HepG2 (cell line): ENCODE measurements at regions not wholly inside any gene's neighbourhood (a gene's known extent, or its start where the extent isn't known, plus 50 kb on each side); places are given as distances from the start of the nearest gene placed in this dataset.

Experiments
- ATAC-seq: fragments of 200-7000 bp; cut with Tn5 transposase; 3 replicates; pipeline ENCODE4 v1.9.1; 2020; ENCODE audit warnings: mild to moderate bottlenecking, moderate library complexity
- BruUV-seq: library from RNA; stranded (reverse); fragments of 400-500 nt; replicated peaks from 2 replicates; lab custom pipeline; 2021; lab: Mats Ljungman, UMichigan
- CTCF ChIA-PET: fragments of 300-600 bp; formaldehyde crosslinking; extraction: SDS; loops from one replicate; lab custom pipeline; 2021; ENCODE audit warnings: low total read pairs, inconsistent platforms, low intra/inter-chr PET ratio; lab: Yijun Ruan, JAX
- POLR2A ChIA-PET: fragments of 350-600 bp; sonication (Branson Sonifier 250); formaldehyde crosslinking; loops from one replicate; lab custom pipeline; 2020; ENCODE audit warnings: antibody characterized with exemption, inconsistent platforms; lab: Yijun Ruan, JAX
- DNase-seq: peaks from one replicate; pipeline ENCODE4 v3.0.0-alpha.2; 2015; ENCODE audit warnings: low spot score
- FAIRE-seq: peaks from 3 replicates; lab custom pipeline; 2011; peaks lifted over from hg19 to GRCh38; lab: Jason Lieb, UNC
- H2AFZ ChIP-seq: one replicate; pipeline ENCODE4 v1.6.1; 2011; ENCODE audit warnings: low read length, inconsistent platforms
- H3K27ac ChIP-seq: fragments of 300-600 bp; 3 replicates; pipeline ENCODE4 v1.8.0; 2011; ENCODE audit warnings: mixed run types, mild to moderate bottlenecking, mixed read lengths, low read length, inconsistent platforms; ENCODE audit not compliant: insufficient read depth; ENCODE audit errors: extremely low read length
- H3K27me3 ChIP-seq, 2 experiments: fragments of 200-600 bp in 1 of 2; 2 replicates in 1 of 2; 3 replicates in 1 of 2; pipeline versions ENCODE4 v1.6.0 to v1.8.0; 2011; ENCODE audit warnings: low read length in 2 of 2, mild to moderate bottlenecking in 2 of 2, moderate library complexity in 2 of 2, inconsistent platforms in 1 of 2; ENCODE audit not compliant: insufficient read depth in 2 of 2, control insufficient read depth in 1 of 2
- H3K36me3 ChIP-seq, 2 experiments: fragments of 200-600 bp in 1 of 2; replicated peaks in 1 of 2; 2 replicates in 1 of 2; 3 replicates in 1 of 2; pipeline versions ENCODE4 v1.5.1 to v1.8.0; 2011; ENCODE audit warnings: low read length in 2 of 2, inconsistent platforms in 1 of 2; ENCODE audit not compliant: insufficient read depth in 2 of 2, control insufficient read depth in 1 of 2
- H3K4me1 ChIP-seq: 2 replicates; pipeline ENCODE4 v1.5.1; 2012; ENCODE audit warnings: low read length, inconsistent platforms; ENCODE audit not compliant: insufficient read depth
- H3K4me2 ChIP-seq: 2 replicates; pipeline ENCODE4 v1.6.0; 2011; ENCODE audit warnings: low read depth, low read length, inconsistent platforms
- H3K4me3 ChIP-seq, 3 experiments: fragments of 200-600 bp in 1 of 3; sonication (generic), shearing (Covaris generic) in 1 of 3; replicated peaks in 1 of 3; 2 replicates each; pipeline ENCODE4 v1.5.1; 2011 to 2016; ENCODE audit warnings: low read length in 3 of 3, inconsistent platforms in 2 of 3, low read depth in 2 of 3, mild to moderate bottlenecking in 2 of 3, control low read depth in 1 of 3, mixed read lengths in 1 of 3; ENCODE audit not compliant: insufficient read depth in 1 of 3
- H3K79me2 ChIP-seq: one replicate; pipeline ENCODE4 v1.6.1; 2011; ENCODE audit warnings: low read length, inconsistent platforms; ENCODE audit not compliant: insufficient read depth
- H3K9ac ChIP-seq: 2 replicates; pipeline ENCODE4 v1.6.0; 2011; ENCODE audit warnings: mild to moderate bottlenecking, low read depth, low read length, inconsistent platforms; ENCODE audit not compliant: insufficient read depth
- H3K9me3 ChIP-seq: 2 replicates; pipeline ENCODE4 v1.5.1; 2012; ENCODE audit warnings: mild to moderate bottlenecking, low read length
- H4K20me1 ChIP-seq: 2 replicates; pipeline ENCODE4 v1.6.0; 2011; ENCODE audit warnings: inconsistent platforms, mild to moderate bottlenecking, low read length, moderate library complexity; ENCODE audit not compliant: insufficient read depth
- CHCHD3 ChIP-seq: sonication (generic); formaldehyde crosslinking; IDR thresholded peaks from 2 replicates; pipeline ENCODE4 v1.8.0; 2022; ENCODE audit warnings: mild to moderate bottlenecking, missing genetic modification reagents, moderate library complexity
- FIP1L1 ChIP-seq: fragments of 200-400 bp; formaldehyde crosslinking; IDR thresholded peaks from 2 replicates; pipeline ENCODE4 v1.6.1; 2018; ENCODE audit warnings: low read depth, mild to moderate bottlenecking, low read length, moderate library complexity, borderline replicate concordance; ENCODE audit not compliant: insufficient read depth
- HNF1A ChIP-seq, 2 experiments: sonication (generic) in 1 of 2; formaldehyde crosslinking in 1 of 2; IDR thresholded peaks; 2 replicates each; pipeline versions ENCODE4 v1.4.0 to v1.6.1; 2016 to 2020; ENCODE audit warnings: borderline replicate concordance in 1 of 2, low read depth in 1 of 2, mild to moderate bottlenecking in 1 of 2, missing genetic modification reagents in 1 of 2
- JARID2 ChIP-seq: sonication (generic); formaldehyde crosslinking; IDR thresholded peaks from 2 replicates; pipeline ENCODE4 v1.8.1; 2023; ENCODE audit warnings: missing genetic modification reagents, inconsistent platforms; ENCODE audit not compliant: insufficient replicate concordance
- KDM6A ChIP-seq: IDR thresholded peaks from 2 replicates; pipeline ENCODE4 v1.6.1; 2016; ENCODE audit warnings: low read depth
- KLF12 ChIP-seq: sonication (generic); formaldehyde crosslinking; IDR thresholded peaks from 2 replicates; pipeline ENCODE4 v1.4.0; 2020; ENCODE audit warnings: missing genetic modification reagents, borderline replicate concordance
- MTF1 ChIP-seq: sonication (generic); formaldehyde crosslinking; IDR thresholded peaks from 2 replicates; pipeline ENCODE4 v1.5.0; 2020; ENCODE audit warnings: missing genetic modification reagents
- PHF5A ChIP-seq: IDR thresholded peaks from one replicate; pipeline ENCODE4 v1.6.1; 2018; ENCODE audit warnings: low read depth, missing genetic modification reagents; ENCODE audit not compliant: unreplicated experiment
- RFX3 ChIP-seq: IDR thresholded peaks from 2 replicates; pipeline ENCODE4 v1.6.1; 2016; ENCODE audit warnings: missing biosample characterization, missing genetic modification reagents
- RXRA ChIP-seq: sonication (generic); formaldehyde crosslinking; IDR thresholded peaks from 2 replicates; pipeline ENCODE4 v1.5.1; 2020; ENCODE audit warnings: missing genetic modification reagents
- SETDB1 ChIP-seq: sonication (generic); formaldehyde crosslinking; IDR thresholded peaks from 2 replicates; pipeline ENCODE4 v1.5.1; 2020; ENCODE audit warnings: missing genetic modification reagents, mild to moderate bottlenecking, borderline replicate concordance
- SP5 ChIP-seq: IDR thresholded peaks from 2 replicates; pipeline ENCODE4 v1.6.1; 2016; ENCODE audit warnings: low read depth, borderline replicate concordance
- ZBTB2 ChIP-seq: sonication (generic); formaldehyde crosslinking; IDR thresholded peaks from 2 replicates; pipeline ENCODE4 v1.8.0; 2022; ENCODE audit warnings: low read depth, missing genetic modification reagents
- ZNF337 ChIP-seq: sonication (generic); formaldehyde crosslinking; IDR thresholded peaks from 2 replicates; pipeline ENCODE4 v1.5.1; 2020; ENCODE audit warnings: missing genetic modification reagents, low read depth, mild to moderate bottlenecking, borderline replicate concordance
- ZNF724P ChIP-seq: sonication (generic); formaldehyde crosslinking; IDR thresholded peaks from 2 replicates; pipeline ENCODE4 v1.8.0; 2022; ENCODE audit warnings: missing genetic modification reagents, borderline replicate concordance
- ZNF775 ChIP-seq: sonication (generic); formaldehyde crosslinking; IDR thresholded peaks from 2 replicates; pipeline ENCODE4 v1.4.0; 2020; ENCODE audit warnings: missing genetic modification reagents, mild to moderate bottlenecking, moderate library complexity, borderline replicate concordance
- WGBS: methylation state at CpG from one replicate; pipeline ENCODE4 v1.1.6; 2017; ENCODE audit warnings: low lambda C conversion rate; 5-methylcytosine and 5-hydroxymethylcytosine counted together
- in situ Hi-C: cut with HindIII; loops from 2 replicates; pipeline ENCODE4 v1.10.0; 2017; ENCODE audit warnings: low pct_unique_long_range_greater_than_20kb; ENCODE audit not compliant: extremely low pct_ligation_motif_present
- intact Hi-C: fragments of 100-400 bp; cut with micrococcal nuclease; formaldehyde crosslinking; loops from one replicate; pipeline ENCODE4 v1.10.0; 2022; ENCODE audit not compliant: unreplicated experiment
- TF ChIP-seq, protein P1 (sequence below): sonication (generic); formaldehyde crosslinking; conservative IDR thresholded peaks from 2 replicates; pipeline ENCODE4 v1.8.0; 2022; ENCODE audit warnings: missing genetic modification reagents

DNA sequence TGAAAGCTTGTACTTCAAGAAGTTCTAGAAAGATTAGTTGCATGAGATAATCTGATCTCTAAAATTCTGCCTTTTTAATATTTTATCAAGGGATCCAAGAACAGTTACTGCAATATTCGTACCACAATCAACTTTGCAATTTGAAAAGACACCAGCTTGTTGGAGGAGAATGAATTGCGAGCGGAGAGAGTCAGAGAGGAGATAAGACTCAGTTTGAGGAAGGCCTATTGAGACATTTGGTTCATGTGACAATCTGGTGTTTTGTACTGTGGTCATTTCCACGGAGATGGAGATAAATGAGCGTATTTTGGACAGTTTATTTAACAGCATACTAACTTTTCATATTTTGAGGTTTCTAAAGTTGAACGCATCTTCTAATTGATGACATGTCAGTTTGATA, 1276.0 kb downstream of the EFNB2 start (continued):
- TF ChIP-seq, protein P1, sequence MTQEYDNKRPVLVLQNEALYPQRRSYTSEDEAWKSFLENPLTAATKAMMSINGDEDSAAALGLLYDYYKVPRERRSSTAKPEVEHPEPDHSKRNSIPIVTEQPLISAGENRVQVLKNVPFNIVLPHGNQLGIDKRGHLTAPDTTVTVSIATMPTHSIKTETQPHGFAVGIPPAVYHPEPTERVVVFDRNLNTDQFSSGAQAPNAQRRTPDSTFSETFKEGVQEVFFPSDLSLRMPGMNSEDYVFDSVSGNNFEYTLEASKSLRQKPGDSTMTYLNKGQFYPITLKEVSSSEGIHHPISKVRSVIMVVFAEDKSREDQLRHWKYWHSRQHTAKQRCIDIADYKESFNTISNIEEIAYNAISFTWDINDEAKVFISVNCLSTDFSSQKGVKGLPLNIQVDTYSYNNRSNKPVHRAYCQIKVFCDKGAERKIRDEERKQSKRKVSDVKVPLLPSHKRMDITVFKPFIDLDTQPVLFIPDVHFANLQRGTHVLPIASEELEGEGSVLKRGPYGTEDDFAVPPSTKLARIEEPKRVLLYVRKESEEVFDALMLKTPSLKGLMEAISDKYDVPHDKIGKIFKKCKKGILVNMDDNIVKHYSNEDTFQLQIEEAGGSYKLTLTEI (CRISPR knock-in tag): no peak
- TF ChIP-seq KLF12 (CRISPR knock-in tag) (no peak), ZBTB2 (CRISPR knock-in tag) (no peak), KDM6A (no peak), PHF5A (CRISPR knock-in tag) (no peak), SETDB1 (no peak), JARID2 (CRISPR knock-in tag) (no peak), SP5 (CRISPR knock-in tag) (no peak), ZNF337 (no peak), FIP1L1 (no peak)
- TF ChIP-seq, all 625 proteins: peak for 0

GRCh38 chr13:105255472-105255871, 1280.0 kb downstream of the EFNB2 start:
- DNase-seq (no peak), ATAC-seq (no peak), FAIRE-seq (no peak)
- intact Hi-C loops (no loop called here), in situ Hi-C loops (no loop called here)
- no TSS peak for BruUV-seq
- Histone ChIP-seq H3K9me3 (peaks cover 50% of the 10 kb centered on the region), H4K20me1 (no peaks in the 10 kb centered on the region), H3K9ac (no peak overlapping the region), H3K27ac (no peak overlapping the region), H3K4me1 (no peaks in the 10 kb centered on the region), H3K79me2 (no peaks in the 10 kb centered on the region), H3K36me3 (no peaks in the 10 kb centered on the region), H2AFZ (no peak overlapping the region), H3K27me3 (no peaks in the 10 kb centered on the region), H3K4me2 (no peak overlapping the region), H3K4me3 (no peak overlapping the region)
- CTCF ChIA-PET: no interaction called here
- WGBS: 7% methylated on average over 1 of the region's 1 CpG
- POLR2A ChIA-PET: no interaction called here
- TF ChIP-seq MTF1 (CRISPR knock-in tag) (no peak), ZNF775 (CRISPR knock-in tag) (no peak), HNF1A (IDR thresholded peaks at IDR 0.05; ENCODE audit: low read depth) (no peak), HNF1A (CRISPR knock-in tag; IDR thresholded peaks at IDR 0.05; ENCODE audit: borderline replicate concordance) (no peak), ZNF724P (CRISPR knock-in tag) (no peak), CHCHD3 (CRISPR knock-in tag) (no peak), RFX3 (CRISPR knock-in tag) (no peak), RXRA (CRISPR knock-in tag) (no peak)
